OCI-LY1 (cell line): ENCODE measurements at regions not wholly inside any gene's neighbourhood (a gene's known extent, or its start where the extent isn't known, plus 50 kb on each side); places are given as distances from the start of the nearest gene placed in this dataset.

Experiments used
- H2AFZ ChIP-seq: fragments of 200-600 bp; sonication (generic), shearing (Covaris generic); 2 replicates; pipeline ENCODE4 v1.6.0; 2014; ENCODE audit warnings: antibody characterized with exemption, mild to moderate bottlenecking, low read length
- H3F3A ChIP-seq: fragments of 200-600 bp; sonication (generic), shearing (Covaris generic); 2 replicates; pipeline ENCODE4 v1.6.0; 2014; ENCODE audit warnings: mild to moderate bottlenecking, antibody characterized with exemption, low read length, moderate library complexity; ENCODE audit not compliant: insufficient read depth
- H3K27ac ChIP-seq: fragments of 200-600 bp; sonication (generic); 2 replicates; pipeline ENCODE4 v1.5.1; 2014; ENCODE audit warnings: low read length, mixed run types, mild to moderate bottlenecking, low read depth; ENCODE audit not compliant: poor library complexity, severe bottlenecking
- H3K27me3 ChIP-seq: fragments of 200-600 bp; sonication (generic); 2 replicates; pipeline ENCODE4 v1.6.0; 2014; ENCODE audit warnings: antibody characterized with exemption, mild to moderate bottlenecking, low read length, moderate library complexity; ENCODE audit not compliant: insufficient read depth
- H3K36me3 ChIP-seq: fragments of 200-600 bp; sonication (generic); 2 replicates; pipeline ENCODE4 v1.6.1; 2014; ENCODE audit warnings: mild to moderate bottlenecking, antibody characterized with exemption, low read length, moderate library complexity, mixed read lengths; ENCODE audit not compliant: insufficient read depth
- H3K4me1 ChIP-seq: fragments of 200-600 bp; sonication (generic); 2 replicates; pipeline ENCODE4 v1.5.1; 2014; ENCODE audit warnings: mild to moderate bottlenecking, low read length, moderate library complexity; ENCODE audit not compliant: insufficient read depth, severe bottlenecking
- H3K4me2 ChIP-seq: fragments of 200-600 bp; sonication (generic), shearing (Covaris generic); 2 replicates; pipeline ENCODE4 v1.6.1; 2014; ENCODE audit warnings: low read length
- H3K4me3 ChIP-seq: fragments of 200-600 bp; sonication (generic); 2 replicates; pipeline ENCODE4 v1.5.1; 2014; ENCODE audit warnings: low read length, low read depth, mild to moderate bottlenecking, mixed read lengths; ENCODE audit not compliant: poor library complexity, severe bottlenecking
- H3K79me2 ChIP-seq: fragments of 200-600 bp; shearing (Covaris generic); 2 replicates; pipeline ENCODE4 v1.6.1; 2016; ENCODE audit warnings: mixed run types, low read length, mixed read lengths; ENCODE audit not compliant: insufficient read depth
- H3K9ac ChIP-seq: fragments of 200-600 bp; sonication (generic), shearing (Covaris generic); 2 replicates; pipeline ENCODE4 v1.6.1; 2014; ENCODE audit warnings: mild to moderate bottlenecking, low read length, mixed read lengths
- H3K9me2 ChIP-seq: fragments of 200-600 bp; sonication (generic), shearing (Covaris generic); 2 replicates; pipeline ENCODE4 v1.6.1; 2014; ENCODE audit warnings: low read depth, mild to moderate bottlenecking, low read length, mixed read lengths
- H3K9me3 ChIP-seq: fragments of 200-600 bp; shearing (Covaris generic); 2 replicates; pipeline ENCODE4 v1.6.1; 2014; ENCODE audit warnings: low read length, mixed read lengths
- H4K20me1 ChIP-seq: fragments of 200-600 bp; sonication (generic), shearing (Covaris generic); 2 replicates; pipeline ENCODE4 v1.6.0; 2016; ENCODE audit warnings: mild to moderate bottlenecking, low read length; ENCODE audit not compliant: insufficient read depth
- EZH2 ChIP-seq: fragments of 200-600 bp; sonication (generic), shearing (Covaris generic); IDR thresholded peaks from 2 replicates; pipeline ENCODE4 v1.8.0; 2017; ENCODE audit warnings: borderline replicate concordance, mixed run types, mild to moderate bottlenecking, antibody characterized with exemption, low read length, moderate library complexity, mixed read lengths
- TF ChIP-seq, protein P1 (sequence below): fragments of 200-600 bp; sonication (generic), shearing (Covaris generic); IDR thresholded peaks from 2 replicates; pipeline ENCODE4 v1.5.1; 2017; ENCODE audit warnings: mild to moderate bottlenecking, antibody characterized with exemption, low read length, moderate library complexity, mixed read lengths

GRCh38 chr7:45363669-45364068 lies 206.1 kb downstream of the RAMP3 start:
- Histone ChIP-seq H3K27ac (no peak overlapping the region), H3K4me3 (no peak overlapping the region), H3K4me1 (no peaks in the 10 kb centered on the region), H3K36me3 (no peaks in the 10 kb centered on the region), H3K9me2 (no peaks in the 10 kb centered on the region), H3K9me3 (0 out of 2 replicates have a peak, but pooled peaks cover under 1% of the 10 kb centered on the region), H4K20me1 (no peaks in the 10 kb centered on the region), H3K27me3 (no peaks in the 10 kb centered on the region), H2AFZ (no peak overlapping the region), H3K4me2 (no peak overlapping the region), H3K79me2 (no peaks in the 10 kb centered on the region), H3K9ac (no peak overlapping the region), H3F3A (no peaks in the 10 kb centered on the region)
- TF ChIP-seq, protein P1, sequence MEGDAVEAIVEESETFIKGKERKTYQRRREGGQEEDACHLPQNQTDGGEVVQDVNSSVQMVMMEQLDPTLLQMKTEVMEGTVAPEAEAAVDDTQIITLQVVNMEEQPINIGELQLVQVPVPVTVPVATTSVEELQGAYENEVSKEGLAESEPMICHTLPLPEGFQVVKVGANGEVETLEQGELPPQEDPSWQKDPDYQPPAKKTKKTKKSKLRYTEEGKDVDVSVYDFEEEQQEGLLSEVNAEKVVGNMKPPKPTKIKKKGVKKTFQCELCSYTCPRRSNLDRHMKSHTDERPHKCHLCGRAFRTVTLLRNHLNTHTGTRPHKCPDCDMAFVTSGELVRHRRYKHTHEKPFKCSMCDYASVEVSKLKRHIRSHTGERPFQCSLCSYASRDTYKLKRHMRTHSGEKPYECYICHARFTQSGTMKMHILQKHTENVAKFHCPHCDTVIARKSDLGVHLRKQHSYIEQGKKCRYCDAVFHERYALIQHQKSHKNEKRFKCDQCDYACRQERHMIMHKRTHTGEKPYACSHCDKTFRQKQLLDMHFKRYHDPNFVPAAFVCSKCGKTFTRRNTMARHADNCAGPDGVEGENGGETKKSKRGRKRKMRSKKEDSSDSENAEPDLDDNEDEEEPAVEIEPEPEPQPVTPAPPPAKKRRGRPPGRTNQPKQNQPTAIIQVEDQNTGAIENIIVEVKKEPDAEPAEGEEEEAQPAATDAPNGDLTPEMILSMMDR: no peak
- no peak for TF ChIP-seq EZH2

DNA sequence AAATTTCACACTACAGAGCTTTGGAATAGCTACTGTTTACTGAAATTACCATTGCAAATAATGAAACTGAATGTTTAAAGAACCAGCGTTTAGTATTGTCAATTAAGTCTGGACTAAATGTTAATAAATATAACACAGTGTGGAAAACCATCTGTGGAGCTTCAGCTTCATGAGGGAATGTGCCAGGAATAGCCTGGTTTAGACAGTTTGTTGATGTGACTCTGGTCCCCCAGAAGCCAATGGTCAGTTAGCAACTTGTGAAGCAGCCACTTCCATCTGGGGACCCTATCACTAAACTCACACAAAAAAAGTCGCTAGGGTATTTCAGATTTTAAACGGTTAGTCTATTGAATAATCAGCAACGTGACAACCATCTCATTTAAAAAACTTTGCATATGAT lies 207.8 kb downstream of the RAMP3 start:
- 0 out of 2 replicates have a peak, but pooled peaks cover 3% of the 10 kb centered on the region for H3K9me3 ChIP-seq
- H3F3A ChIP-seq: no peaks in the 10 kb centered on the region
- no peaks in the 10 kb centered on the region for H3K9me2 ChIP-seq
- H3K9ac ChIP-seq: no peak overlapping the region
- no peaks in the 10 kb centered on the region for H3K79me2 ChIP-seq
- H3K36me3 ChIP-seq: no peaks in the 10 kb centered on the region
- no peaks in the 10 kb centered on the region for H4K20me1 ChIP-seq
- no peak for TF ChIP-seq EZH2
- TF ChIP-seq, protein P1: no peak
- no peak overlapping the region for H3K4me2 ChIP-seq
- H2AFZ ChIP-seq: no peak overlapping the region
- no peak overlapping the region for H3K27ac ChIP-seq
- H3K4me1 ChIP-seq: no peaks in the 10 kb centered on the region
- no peak overlapping the region for H3K4me3 ChIP-seq
- H3K27me3 ChIP-seq: no peaks in the 10 kb centered on the region

- TF ChIP-seq, protein P1: no peak
- TF ChIP-seq EZH2: no peak
- no peaks in the 10 kb centered on the region for H3K79me2 ChIP-seq
- no peak overlapping the region for H2AFZ ChIP-seq
- H3K4me2 ChIP-seq: no peak overlapping the region
- no peak overlapping the region for H3K4me3 ChIP-seq
- no peaks in the 10 kb centered on the region for H3F3A ChIP-seq
- H3K9ac ChIP-seq: no peak overlapping the region
- H3K27me3 ChIP-seq: no peaks in the 10 kb centered on the region
- no peaks in the 10 kb centered on the region for H4K20me1 ChIP-seq
- H3K36me3 ChIP-seq: no peaks in the 10 kb centered on the region
- no peak overlapping the region for H3K27ac ChIP-seq
- no peaks in the 10 kb centered on the region for H3K9me2 ChIP-seq
- no peaks in the 10 kb centered on the region for H3K4me1 ChIP-seq
- 0 out of 2 replicates have a peak, but pooled peaks cover 3% of the 10 kb centered on the region for H3K9me3 ChIP-seq
Observed at GRCh38 chr7:45366475-45366874, 207.7 kb upstream of the ADCY1 start.
